ENCODE measurements at regions not wholly inside any gene's neighbourhood (a gene's known extent, or its start where the extent isn't known, plus 50 kb on each side); places are given as distances from the start of the nearest gene placed in this dataset.

DNA sequence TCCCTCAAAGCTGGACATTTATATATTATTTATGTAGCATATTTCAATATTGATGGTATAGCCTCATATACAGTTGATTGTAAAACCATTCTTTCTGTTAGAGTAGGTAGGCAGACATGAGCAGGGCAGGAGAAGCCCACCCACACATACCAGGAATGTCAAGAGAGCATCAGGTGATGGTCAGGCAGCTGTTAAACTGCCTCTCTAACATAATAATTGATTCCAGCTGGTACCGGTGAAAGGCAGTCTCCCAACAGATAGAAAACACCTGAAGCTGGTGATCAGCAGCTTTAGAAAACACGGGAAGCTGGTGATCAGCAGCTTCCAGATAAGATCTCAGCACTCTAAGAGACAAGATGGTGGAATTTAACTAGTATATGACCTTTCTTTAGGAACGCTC lies 132.9 kb downstream of the SLITRK6 start:
- H3K9me3 ChIP-seq (ENCODE audit: control insufficient read depth, insufficient read depth, low read depth, low read length), result no peaks in the 10 kb centered on the region
- H2AFZ ChIP-seq (ENCODE audit: low read length), result no peak overlapping the region
- no peaks in the 10 kb centered on the region for H3K36me3 ChIP-seq (ENCODE audit: control insufficient read depth, insufficient read depth, low read length)

DNA sequence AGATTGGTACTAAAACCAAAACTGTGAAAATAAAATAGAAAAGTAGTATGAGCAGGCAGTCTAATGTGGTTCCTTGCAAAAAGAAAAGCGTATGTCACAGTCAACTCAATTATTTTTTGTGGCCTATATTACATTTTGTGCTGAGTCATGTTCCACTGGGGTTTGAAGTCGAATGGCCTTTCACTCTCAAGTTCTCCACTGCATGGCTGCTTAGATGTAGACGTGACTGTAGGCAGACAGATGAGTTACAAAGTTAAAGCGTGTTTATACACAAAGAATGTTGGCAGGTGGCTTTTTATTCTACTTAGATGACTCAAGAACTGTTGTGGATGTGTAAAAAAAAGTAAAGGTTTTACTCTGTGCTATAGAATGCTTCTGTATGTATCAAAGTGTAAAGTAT lies 133.9 kb downstream of the SLITRK6 start:
- TF ChIP-seq, protein P1, sequence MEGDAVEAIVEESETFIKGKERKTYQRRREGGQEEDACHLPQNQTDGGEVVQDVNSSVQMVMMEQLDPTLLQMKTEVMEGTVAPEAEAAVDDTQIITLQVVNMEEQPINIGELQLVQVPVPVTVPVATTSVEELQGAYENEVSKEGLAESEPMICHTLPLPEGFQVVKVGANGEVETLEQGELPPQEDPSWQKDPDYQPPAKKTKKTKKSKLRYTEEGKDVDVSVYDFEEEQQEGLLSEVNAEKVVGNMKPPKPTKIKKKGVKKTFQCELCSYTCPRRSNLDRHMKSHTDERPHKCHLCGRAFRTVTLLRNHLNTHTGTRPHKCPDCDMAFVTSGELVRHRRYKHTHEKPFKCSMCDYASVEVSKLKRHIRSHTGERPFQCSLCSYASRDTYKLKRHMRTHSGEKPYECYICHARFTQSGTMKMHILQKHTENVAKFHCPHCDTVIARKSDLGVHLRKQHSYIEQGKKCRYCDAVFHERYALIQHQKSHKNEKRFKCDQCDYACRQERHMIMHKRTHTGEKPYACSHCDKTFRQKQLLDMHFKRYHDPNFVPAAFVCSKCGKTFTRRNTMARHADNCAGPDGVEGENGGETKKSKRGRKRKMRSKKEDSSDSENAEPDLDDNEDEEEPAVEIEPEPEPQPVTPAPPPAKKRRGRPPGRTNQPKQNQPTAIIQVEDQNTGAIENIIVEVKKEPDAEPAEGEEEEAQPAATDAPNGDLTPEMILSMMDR (conservative IDR thresholded peaks at IDR 0.05 in 1 of 2, IDR thresholded peaks at IDR 0.05 in 1 of 2; ENCODE audit: low read depth in 1 of 2, low read length in 2 of 2), result no peak
- no peak for TF ChIP-seq EZH2 (IDR thresholded peaks at IDR 0.05; ENCODE audit: low read length, missing control alignments)
- Histone ChIP-seq H3K4me1 (ENCODE audit: control insufficient read depth, extremely low read depth, insufficient read depth, low read length) (no peaks in the 10 kb centered on the region), H4K20me1 (ENCODE audit: control insufficient read depth, extremely low read depth, insufficient read depth, low read length) (no peaks in the 10 kb centered on the region), H3K27me3 (ENCODE audit: control insufficient read depth, insufficient read depth, low read length) (no peaks in the 10 kb centered on the region), H2AFZ (ENCODE audit: low read length) (no peak overlapping the region), H3K4me2 (ENCODE audit: extremely low read depth, insufficient read depth, low read length) (no peak overlapping the region), H3K79me2 (ENCODE audit: control insufficient read depth, insufficient read depth, low read length) (no peaks in the 10 kb centered on the region), H3K27ac (ENCODE audit: insufficient read depth, low read length) (no peak overlapping the region), H3K36me3 (ENCODE audit: control insufficient read depth, insufficient read depth, low read length) (no peaks in the 10 kb centered on the region), H3K4me3 (replicated peaks in 1 of 4; ENCODE audit: control extremely low read depth in 1 of 4, insufficient read depth in 1 of 4, low read depth in 3 of 4, low read length in 4 of 4) (no peak overlapping the region), H3K9me3 (ENCODE audit: control insufficient read depth, insufficient read depth, low read depth, low read length) (no peaks in the 10 kb centered on the region), H3K9ac (ENCODE audit: insufficient read depth, low read length) (no peak overlapping the region)
- peak; percentile 52 to 74 for DNase-seq (ENCODE audit: low read depth in 2 of 2)

More for the DNA sequence above, 132.9 kb downstream of the SLITRK6 start:
- Histone ChIP-seq H3K4me3 (replicated peaks in 1 of 4; ENCODE audit: control extremely low read depth in 1 of 4, insufficient read depth in 1 of 4, low read depth in 3 of 4, low read length in 4 of 4) (no peak overlapping the region), H4K20me1 (ENCODE audit: control insufficient read depth, extremely low read depth, insufficient read depth, low read length) (no peaks in the 10 kb centered on the region), H3K27ac (ENCODE audit: insufficient read depth, low read length) (no peak overlapping the region), H3K79me2 (ENCODE audit: control insufficient read depth, insufficient read depth, low read length) (no peaks in the 10 kb centered on the region), H3K4me2 (ENCODE audit: extremely low read depth, insufficient read depth, low read length) (no peak overlapping the region), H3K9ac (ENCODE audit: insufficient read depth, low read length) (no peak overlapping the region), H3K4me1 (ENCODE audit: control insufficient read depth, extremely low read depth, insufficient read depth, low read length) (no peaks in the 10 kb centered on the region), H3K27me3 (ENCODE audit: control insufficient read depth, insufficient read depth, low read length) (no peaks in the 10 kb centered on the region)
- DNase-seq (ENCODE audit: low read depth in 2 of 2), result no peak
- TF ChIP-seq EZH2 (IDR thresholded peaks at IDR 0.05; ENCODE audit: low read length, missing control alignments), result no peak
- TF ChIP-seq, protein P1 (conservative IDR thresholded peaks at IDR 0.05 in 1 of 2, IDR thresholded peaks at IDR 0.05 in 1 of 2; ENCODE audit: low read depth in 1 of 2, low read length in 2 of 2), result no peak

DNA sequence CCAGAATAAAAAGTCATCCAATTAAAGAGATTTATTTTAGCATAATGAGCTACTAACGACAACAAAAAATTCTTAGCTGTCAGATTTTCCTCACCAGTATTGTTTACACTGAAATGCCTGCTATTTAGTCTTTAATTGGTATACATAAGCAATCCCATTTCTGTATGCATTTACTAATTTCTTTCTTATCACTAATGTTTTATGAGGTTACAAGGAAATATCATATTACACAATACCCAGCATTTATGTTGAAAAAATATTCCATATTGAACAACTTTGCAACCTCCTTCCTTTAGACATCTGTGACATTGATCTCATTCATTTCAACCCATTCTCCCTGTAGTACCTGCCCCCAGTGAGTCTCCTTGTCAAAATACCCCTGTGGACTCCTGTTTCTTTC lies 135.4 kb downstream of the SLITRK6 start:
- no peaks in the 10 kb centered on the region for H3K4me1 ChIP-seq (ENCODE audit: control insufficient read depth, extremely low read depth, insufficient read depth, low read length)
- no peak for DNase-seq (ENCODE audit: low read depth in 2 of 2)
- no peaks in the 10 kb centered on the region for H4K20me1 ChIP-seq (ENCODE audit: control insufficient read depth, extremely low read depth, insufficient read depth, low read length)
- no peaks in the 10 kb centered on the region for H3K79me2 ChIP-seq (ENCODE audit: control insufficient read depth, insufficient read depth, low read length)
- H3K9ac ChIP-seq (ENCODE audit: insufficient read depth, low read length), result no peak overlapping the region
- no peak overlapping the region for H3K27ac ChIP-seq (ENCODE audit: insufficient read depth, low read length)
- H3K27me3 ChIP-seq (ENCODE audit: control insufficient read depth, insufficient read depth, low read length), result no peaks in the 10 kb centered on the region
- H3K4me3 ChIP-seq (replicated peaks in 1 of 4; ENCODE audit: control extremely low read depth in 1 of 4, insufficient read depth in 1 of 4, low read depth in 3 of 4, low read length in 4 of 4), result no peak overlapping the region
- no peaks in the 10 kb centered on the region for H3K36me3 ChIP-seq (ENCODE audit: control insufficient read depth, insufficient read depth, low read length)
- no peak overlapping the region for H2AFZ ChIP-seq (ENCODE audit: low read length)
- TF ChIP-seq EZH2 (IDR thresholded peaks at IDR 0.05; ENCODE audit: low read length, missing control alignments), result no peak
- TF ChIP-seq, protein P1 (conservative IDR thresholded peaks at IDR 0.05 in 1 of 2, IDR thresholded peaks at IDR 0.05 in 1 of 2; ENCODE audit: low read depth in 1 of 2, low read length in 2 of 2), result no peak
- no peak overlapping the region for H3K4me2 ChIP-seq (ENCODE audit: extremely low read depth, insufficient read depth, low read length)
- H3K9me3 ChIP-seq (ENCODE audit: control insufficient read depth, insufficient read depth, low read depth, low read length), result no peaks in the 10 kb centered on the region
